K562 (cell line): ENCODE measurements at regions not wholly inside any gene's neighbourhood (a gene's known extent, or its start where the extent isn't known, plus 50 kb on each side); places are given as distances from the start of the nearest gene placed in this dataset.

ENCODE experiments used
- ATAC-seq: fragments of 200-7000 bp; cut with Tn5 transposase; 3 replicates; pipeline ENCODE4 v1.9.1; 2020; ENCODE audit warnings: moderate library complexity
- BruUV-seq: library from RNA; stranded (reverse); fragments of 400-500 nt; replicated peaks from 2 replicates; lab custom pipeline; 2021; lab: Mats Ljungman, UMichigan
- CTCF ChIA-PET: fragments of 300-600 bp; formaldehyde crosslinking; extraction: SDS; loops from one replicate; lab custom pipeline; 2021; ENCODE audit warnings: low intra/inter-chr PET ratio; lab: Yijun Ruan, JAX
- POLR2A ChIA-PET: fragments of 300-600, 350-650 bp; sonication (Branson Sonifier 250); formaldehyde crosslinking; extraction: SDS; loops from one replicate; lab custom pipeline; 2021; ENCODE audit warnings: antibody characterized with exemption, inconsistent platforms; lab: Yijun Ruan, JAX
- DNase-seq, 4 experiments: peaks; one replicate each; pipeline versions ENCODE4 v3.0.0 to v3.0.0-alpha.2; 2011 to 2018; ENCODE audit warnings: low spot score in 3 of 4, mixed read lengths in 3 of 4; ENCODE audit errors: extremely low read depth in 1 of 4
- FAIRE-seq: peaks from 2 replicates; lab custom pipeline; 2011; peaks lifted over from hg19 to GRCh38; lab: Jason Lieb, UNC
- H2AFZ ChIP-seq: 2 replicates; pipeline ENCODE4 v1.6.0; 2011; ENCODE audit warnings: low read depth, low read length, control low read depth, inconsistent platforms
- H3K27ac ChIP-seq: fragments of 200-600 bp; 3 replicates; pipeline ENCODE4 v1.8.0; 2011; ENCODE audit warnings: low read depth, mild to moderate bottlenecking, control low read depth, inconsistent platforms, low read length, moderate library complexity, mixed read lengths; ENCODE audit errors: extremely low read depth
- H3K27me3 ChIP-seq, 2 experiments: fragments of 300-600 bp in 1 of 2; 2 replicates in 1 of 2; 3 replicates in 1 of 2; pipeline versions ENCODE4 v1.6.0 to v1.8.0; 2011; ENCODE audit warnings: inconsistent platforms in 2 of 2, low read length in 2 of 2, mild to moderate bottlenecking in 1 of 2, mixed read lengths in 1 of 2, moderate library complexity in 1 of 2; ENCODE audit not compliant: control insufficient read depth in 2 of 2, insufficient read depth in 2 of 2
- H3K36me3 ChIP-seq: fragments of 300-600 bp; 3 replicates; pipeline ENCODE4 v1.8.0; 2011; ENCODE audit warnings: mild to moderate bottlenecking, low read length, inconsistent platforms; ENCODE audit not compliant: control insufficient read depth, insufficient read depth
- H3K4me1 ChIP-seq, 2 experiments: fragments of 200-600 bp in 1 of 2; replicated peaks in 1 of 2; 2 replicates in 1 of 2; 3 replicates in 1 of 2; pipeline versions ENCODE4 v1.5.1 to v1.8.0; 2011; ENCODE audit warnings: inconsistent platforms in 2 of 2, low read length in 2 of 2, mild to moderate bottlenecking in 1 of 2, mixed read lengths in 1 of 2, moderate library complexity in 1 of 2; ENCODE audit not compliant: control insufficient read depth in 2 of 2, insufficient read depth in 2 of 2
- H3K4me2 ChIP-seq: 2 replicates; pipeline ENCODE4 v1.6.1; 2011; ENCODE audit warnings: low read length, control low read depth, inconsistent platforms, mixed read lengths; ENCODE audit not compliant: insufficient read depth
- H3K4me3 ChIP-seq: fragments of 200-600 bp; sonication (generic), shearing (Covaris generic); 2 replicates; pipeline ENCODE4 v1.5.1; 2016; ENCODE audit warnings: control low read depth, inconsistent platforms
- H3K79me2 ChIP-seq: fragments of 200-600 bp; 3 replicates; pipeline ENCODE4 v1.8.0; 2011; ENCODE audit warnings: low read length, inconsistent platforms; ENCODE audit not compliant: control insufficient read depth, insufficient read depth
- H3K9ac ChIP-seq, 2 experiments: 2 replicates each; pipeline versions ENCODE4 v1.6.0 to v1.6.1; 2011; ENCODE audit warnings: low read depth in 2 of 2, low read length in 2 of 2, control low read depth in 1 of 2, inconsistent platforms in 1 of 2, mild to moderate bottlenecking in 1 of 2, mixed read lengths in 1 of 2; ENCODE audit not compliant: insufficient read depth in 1 of 2
- H3K9me1 ChIP-seq: one replicate; pipeline ENCODE4 v1.6.0; 2011; ENCODE audit warnings: inconsistent platforms, mild to moderate bottlenecking, low read length, moderate library complexity; ENCODE audit not compliant: control insufficient read depth, insufficient read depth
- H3K9me3 ChIP-seq: replicated peaks from 2 replicates; pipeline ENCODE4 v1.5.1; 2011; ENCODE audit warnings: low read depth, low read length, inconsistent platforms; ENCODE audit not compliant: control insufficient read depth, insufficient read depth
- H4K20me1 ChIP-seq: replicated peaks from 2 replicates; pipeline ENCODE4 v1.6.1; 2011; ENCODE audit warnings: low read length, inconsistent platforms, mixed read lengths; ENCODE audit not compliant: control insufficient read depth, insufficient read depth
- EZH2 ChIP-seq: IDR thresholded peaks from 2 replicates; pipeline ENCODE4 v1.6.1; 2012; ENCODE audit warnings: low read depth, mild to moderate bottlenecking, inconsistent platforms, low read length, borderline replicate concordance
- HES1 ChIP-seq: fragments of 450-650 bp; IDR thresholded peaks from 2 replicates; pipeline ENCODE4 v1.6.1; 2016; ENCODE audit warnings: low read depth, mild to moderate bottlenecking, moderate library complexity
- KDM4B ChIP-seq, 2 experiments: fragments of 450-650 bp in 1 of 2; sonication (generic) in 1 of 2; IDR thresholded peaks; 2 replicates each; pipeline ENCODE4 v1.6.1; 2016 to 2017; ENCODE audit warnings: borderline replicate concordance in 2 of 2, antibody characterized with exemption in 1 of 2, low read depth in 1 of 2, mild to moderate bottlenecking in 1 of 2
- MAZ ChIP-seq, 2 experiments: fragments of 450-650 bp in 1 of 2; sonication (generic) in 1 of 2; formaldehyde crosslinking; IDR thresholded peaks in 1 of 2; conservative IDR thresholded peaks in 1 of 2; 2 replicates each; pipeline versions ENCODE4 v1.4.0 to v1.5.0; 2020; ENCODE audit warnings: mild to moderate bottlenecking in 1 of 2, missing genetic modification reagents in 1 of 2
- MEF2A ChIP-seq: IDR thresholded peaks from 2 replicates; pipeline ENCODE4 v1.6.1; 2011; ENCODE audit warnings: low read depth, mild to moderate bottlenecking, low read length, moderate library complexity; ENCODE audit not compliant: control insufficient read depth
- NCOA6 ChIP-seq: fragments of 450-650 bp; IDR thresholded peaks from 2 replicates; pipeline ENCODE4 v1.6.1; 2017; ENCODE audit warnings: mild to moderate bottlenecking
- PHF21A ChIP-seq: fragments of 450-650 bp; IDR thresholded peaks from 2 replicates; pipeline ENCODE4 v1.6.1; 2017; ENCODE audit warnings: low read depth, borderline replicate concordance
- SMARCB1 ChIP-seq: IDR thresholded peaks from 2 replicates; pipeline ENCODE4 v1.6.1; 2011; ENCODE audit warnings: improper control_type of control experiment, low read depth; ENCODE audit not compliant: insufficient read length
- USF1 ChIP-seq: sonication (generic); formaldehyde crosslinking; IDR thresholded peaks from 2 replicates; pipeline ENCODE4 v1.9.0; 2022; ENCODE audit warnings: mild to moderate bottlenecking, missing genetic modification reagents
- ZEB2 ChIP-seq: fragments of 450-650 bp; IDR thresholded peaks from 2 replicates; pipeline ENCODE4 v1.6.1; 2016
- ZNF655 ChIP-seq: fragments of 250-450 bp; sonication (Bioruptor Pico); IDR thresholded peaks from 2 replicates; pipeline ENCODE4 v1.5.0; 2021
- WGBS: fragments of 100-300 bp; shearing (Covaris generic); methylation state at CpG from one replicate; pipeline ENCODE4 v1.1.6; 2016; ENCODE audit warnings: low coverage, mixed read lengths; ENCODE audit not compliant: insufficient coverage; ENCODE audit errors: missing lambda C conversion rate; 5-methylcytosine and 5-hydroxymethylcytosine counted together
- in situ Hi-C: fragments of 300-500 bp; cut with MboI; formaldehyde crosslinking; loops from 4 replicates; pipeline ENCODE4 v1.15.0; 2018; ENCODE audit warnings: inconsistent platforms, mixed read lengths
- intact Hi-C: fragments of 100-400 bp; cut with micrococcal nuclease; formaldehyde crosslinking; loops from 2 replicates; pipeline ENCODE4 v1.14.2; 2022
- TF ChIP-seq, protein P1 (sequence below): fragments of 250-450 bp; sonication (Bioruptor Pico); IDR thresholded peaks from 2 replicates; pipeline ENCODE4 v1.4.0; 2020; ENCODE audit warnings: mild to moderate bottlenecking
- TF ChIP-seq, protein P2 (sequence below): sonication (generic); formaldehyde crosslinking; IDR thresholded peaks from 2 replicates; pipeline ENCODE4 v1.8.0; 2022; ENCODE audit warnings: missing genetic modification reagents, mild to moderate bottlenecking, moderate library complexity, borderline replicate concordance

- no peak overlapping the region for H3K4me3 ChIP-seq
- no peaks in the 10 kb centered on the region for H3K27me3 ChIP-seq
- no peak overlapping the region for H2AFZ ChIP-seq
- H3K9ac ChIP-seq: no peak overlapping the region
- H4K20me1 ChIP-seq: no peaks in the 10 kb centered on the region
- ATAC-seq: no peak
- ChIA-PET POLR2A (no interaction called here), CTCF (no interaction called here)
- BruUV-seq: no TSS peak
- H3K27ac ChIP-seq: no peak overlapping the region
- H3K4me2 ChIP-seq: no peak overlapping the region
- no peaks in the 10 kb centered on the region for H3K9me3 ChIP-seq
- in situ Hi-C loops: no loop called here
- FAIRE-seq: no peak
- no peak for DNase-seq
- no peaks in the 10 kb centered on the region for H3K9me1 ChIP-seq
- peaks cover 3 to 6% of the 10 kb centered on the region in 2 experiments; a peak in 2 of 5 replicates for H3K4me1 ChIP-seq
- no peaks in the 10 kb centered on the region for H3K79me2 ChIP-seq
- intact Hi-C loops: no loop called here
- WGBS: 6% methylated on average over 3 of the region's 5 CpGs
- no peaks in the 10 kb centered on the region for H3K36me3 ChIP-seq
- no peak for TF ChIP-seq MEF2A
- TF ChIP-seq PHF21A: no peak
- no peak for TF ChIP-seq MAZ (CRISPR knock-in tag; conservative IDR thresholded peaks at IDR 0.05 in 1 of 2, IDR thresholded peaks at IDR 0.05 in 1 of 2)
- TF ChIP-seq ZNF655: no peak
- TF ChIP-seq USF1 (CRISPR knock-in tag): no peak
- TF ChIP-seq, protein P1, sequence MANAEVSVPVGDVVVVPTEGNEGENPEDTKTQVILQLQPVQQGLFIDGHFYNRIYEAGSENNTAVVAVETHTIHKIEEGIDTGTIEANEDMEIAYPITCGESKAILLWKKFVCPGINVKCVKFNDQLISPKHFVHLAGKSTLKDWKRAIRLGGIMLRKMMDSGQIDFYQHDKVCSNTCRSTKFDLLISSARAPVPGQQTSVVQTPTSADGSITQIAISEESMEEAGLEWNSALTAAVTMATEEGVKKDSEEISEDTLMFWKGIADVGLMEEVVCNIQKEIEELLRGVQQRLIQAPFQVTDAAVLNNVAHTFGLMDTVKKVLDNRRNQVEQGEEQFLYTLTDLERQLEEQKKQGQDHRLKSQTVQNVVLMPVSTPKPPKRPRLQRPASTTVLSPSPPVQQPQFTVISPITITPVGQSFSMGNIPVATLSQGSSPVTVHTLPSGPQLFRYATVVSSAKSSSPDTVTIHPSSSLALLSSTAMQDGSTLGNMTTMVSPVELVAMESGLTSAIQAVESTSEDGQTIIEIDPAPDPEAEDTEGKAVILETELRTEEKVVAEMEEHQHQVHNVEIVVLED (CRISPR knock-in tag): no peak
- no peak for TF ChIP-seq ZEB2
- no peak for TF ChIP-seq EZH2
- no peak for TF ChIP-seq NCOA6
- TF ChIP-seq HES1: no peak
- TF ChIP-seq KDM4B (IDR thresholded peaks at IDR 0.05; ENCODE audit: borderline replicate concordance in 2 of 2, low read depth in 1 of 2): no peak
- no peak for TF ChIP-seq SMARCB1
- TF ChIP-seq, protein P2, sequence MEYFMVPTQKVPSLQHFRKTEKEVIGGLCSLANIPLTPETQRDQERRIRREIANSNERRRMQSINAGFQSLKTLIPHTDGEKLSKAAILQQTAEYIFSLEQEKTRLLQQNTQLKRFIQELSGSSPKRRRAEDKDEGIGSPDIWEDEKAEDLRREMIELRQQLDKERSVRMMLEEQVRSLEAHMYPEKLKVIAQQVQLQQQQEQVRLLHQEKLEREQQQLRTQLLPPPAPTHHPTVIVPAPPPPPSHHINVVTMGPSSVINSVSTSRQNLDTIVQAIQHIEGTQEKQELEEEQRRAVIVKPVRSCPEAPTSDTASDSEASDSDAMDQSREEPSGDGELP: no peak
These were observed 95.0 kb downstream of the IRF2BPL start for GRCh38 chr14:76933515-76933914.
